ENCODE measurements at regions not wholly inside any gene's neighbourhood (a gene's known extent, or its start where the extent isn't known, plus 50 kb on each side); places are given as distances from the start of the nearest gene placed in this dataset.

- TF ChIP-seq, protein P1, sequence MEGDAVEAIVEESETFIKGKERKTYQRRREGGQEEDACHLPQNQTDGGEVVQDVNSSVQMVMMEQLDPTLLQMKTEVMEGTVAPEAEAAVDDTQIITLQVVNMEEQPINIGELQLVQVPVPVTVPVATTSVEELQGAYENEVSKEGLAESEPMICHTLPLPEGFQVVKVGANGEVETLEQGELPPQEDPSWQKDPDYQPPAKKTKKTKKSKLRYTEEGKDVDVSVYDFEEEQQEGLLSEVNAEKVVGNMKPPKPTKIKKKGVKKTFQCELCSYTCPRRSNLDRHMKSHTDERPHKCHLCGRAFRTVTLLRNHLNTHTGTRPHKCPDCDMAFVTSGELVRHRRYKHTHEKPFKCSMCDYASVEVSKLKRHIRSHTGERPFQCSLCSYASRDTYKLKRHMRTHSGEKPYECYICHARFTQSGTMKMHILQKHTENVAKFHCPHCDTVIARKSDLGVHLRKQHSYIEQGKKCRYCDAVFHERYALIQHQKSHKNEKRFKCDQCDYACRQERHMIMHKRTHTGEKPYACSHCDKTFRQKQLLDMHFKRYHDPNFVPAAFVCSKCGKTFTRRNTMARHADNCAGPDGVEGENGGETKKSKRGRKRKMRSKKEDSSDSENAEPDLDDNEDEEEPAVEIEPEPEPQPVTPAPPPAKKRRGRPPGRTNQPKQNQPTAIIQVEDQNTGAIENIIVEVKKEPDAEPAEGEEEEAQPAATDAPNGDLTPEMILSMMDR (IDR thresholded peaks at IDR 0.05): no peak
- no peak for TF ChIP-seq ZFX (IDR thresholded peaks at IDR 0.05; ENCODE audit: borderline replicate concordance)
These were observed 124.7 kb upstream of the ZBTB40 start for GRCh38 chr1:22326931-22327330.
